SJSA1 (cell line): ENCODE measurements at regions not wholly inside any gene's neighbourhood (a gene's known extent, or its start where the extent isn't known, plus 50 kb on each side); places are given as distances from the start of the nearest gene placed in this dataset.

Experiments used
- DNase-seq, 2 experiments: peaks; one replicate each; pipeline ENCODE4 v3.0.0-alpha.2; 2015 to 2020; ENCODE audit warnings: low spot score in 2 of 2, low read depth in 1 of 2
- H3K27ac ChIP-seq: fragments of 250-450 bp; sonication (Bioruptor Pico); 2 replicates; pipeline ENCODE4 v1.5.1; 2020; ENCODE audit warnings: mild to moderate bottlenecking, moderate library complexity
- H3K27me3 ChIP-seq: fragments of 250-450 bp; sonication (Bioruptor Pico); replicated peaks from 2 replicates; pipeline ENCODE4 v1.5.1; 2020; ENCODE audit warnings: mild to moderate bottlenecking, moderate library complexity
- H3K36me3 ChIP-seq: fragments of 250-450 bp; sonication (Bioruptor Pico); 2 replicates; pipeline ENCODE4 v1.5.1; 2020; ENCODE audit warnings: mild to moderate bottlenecking
- H3K4me1 ChIP-seq: fragments of 250-450 bp; sonication (Bioruptor Pico); replicated peaks from 2 replicates; pipeline ENCODE4 v1.6.1; 2021; ENCODE audit warnings: mild to moderate bottlenecking
- H3K4me3 ChIP-seq: fragments of 250-450 bp; sonication (Bioruptor Pico); 2 replicates; pipeline ENCODE4 v1.5.1; 2020; ENCODE audit warnings: mild to moderate bottlenecking
- H3K9me3 ChIP-seq: fragments of 250-450 bp; sonication (Bioruptor Pico); replicated peaks from 2 replicates; pipeline ENCODE4 v1.5.1; 2020; ENCODE audit warnings: mild to moderate bottlenecking

GRCh38 chr3:5055357-5056110, 66.6 kb upstream of the ARL8B start:
- no peak for DNase-seq
- Histone ChIP-seq H3K9me3 (no peaks in the 10 kb centered on the region), H3K4me1 (peaks cover 4% of the 10 kb centered on the region), H3K36me3 (no peaks in the 10 kb centered on the region), H3K4me3 (no peak overlapping the region), H3K27me3 (no peaks in the 10 kb centered on the region), H3K27ac (no peak overlapping the region)

GRCh38 chr3:5056111-5056391, 66.0 kb upstream of the ARL8B start:
- no peaks in the 10 kb centered on the region for H3K9me3 ChIP-seq
- H3K27me3 ChIP-seq: no peaks in the 10 kb centered on the region
- H3K36me3 ChIP-seq: no peaks in the 10 kb centered on the region
- H3K27ac ChIP-seq: no peak overlapping the region
- H3K4me3 ChIP-seq: no peak overlapping the region
- no peak for DNase-seq
- H3K4me1 ChIP-seq: peaks cover 4% of the 10 kb centered on the region

- Histone ChIP-seq H3K4me1 (peaks cover 4% of the 10 kb centered on the region), H3K36me3 (no peaks in the 10 kb centered on the region), H3K4me3 (no peak overlapping the region), H3K27ac (no peak overlapping the region), H3K9me3 (no peaks in the 10 kb centered on the region), H3K27me3 (no peaks in the 10 kb centered on the region)
- no peak for DNase-seq
Observed at GRCh38 chr3:5057272-5057671, 64.8 kb upstream of the ARL8B start.

- no peaks in the 10 kb centered on the region for H3K36me3 ChIP-seq
- no peaks in the 10 kb centered on the region for H3K27me3 ChIP-seq
- DNase-seq: peak; percentile 56 to 70
- H3K27ac ChIP-seq: no peak overlapping the region
- no peak overlapping the region for H3K4me3 ChIP-seq
- no peaks in the 10 kb centered on the region for H3K9me3 ChIP-seq
- peaks cover 4% of the 10 kb centered on the region for H3K4me1 ChIP-seq
Observed at GRCh38 chr3:5057857-5058324, 64.2 kb upstream of the ARL8B start.

- H3K36me3 ChIP-seq: no peaks in the 10 kb centered on the region
- H3K9me3 ChIP-seq: no peaks in the 10 kb centered on the region
- no peak for DNase-seq
- H3K27me3 ChIP-seq: no peaks in the 10 kb centered on the region
- H3K27ac ChIP-seq: no peak overlapping the region
- H3K4me1 ChIP-seq: no peaks in the 10 kb centered on the region; the same call in 1 of the 2 replicates
- no peak overlapping the region for H3K4me3 ChIP-seq
Observed at GRCh38 chr3:5058471-5058951, 63.6 kb upstream of the ARL8B start.

- Histone ChIP-seq H3K4me3 (no peak overlapping the region), H3K4me1 (no peaks in the 10 kb centered on the region; the same call in 1 of the 2 replicates), H3K27me3 (no peaks in the 10 kb centered on the region), H3K27ac (no peak overlapping the region), H3K9me3 (no peaks in the 10 kb centered on the region), H3K36me3 (no peaks in the 10 kb centered on the region)
- no peak for DNase-seq
Observed at GRCh38 chr3:5059782-5060181, 62.3 kb upstream of the ARL8B start.

- DNase-seq: no peak
Observed at GRCh38 chr3:5061218-5061569, 60.9 kb upstream of the ARL8B start.

GRCh38 chr3:5063724-5064123, 58.4 kb upstream of the ARL8B start:
- no peak overlapping the region for H3K27ac ChIP-seq
- H3K4me1 ChIP-seq: no peaks in the 10 kb centered on the region; the same call in 1 of the 2 replicates
- H3K9me3 ChIP-seq: no peaks in the 10 kb centered on the region
- no peaks in the 10 kb centered on the region for H3K36me3 ChIP-seq
- H3K4me3 ChIP-seq: no peak overlapping the region
- no peak for DNase-seq
- no peaks in the 10 kb centered on the region for H3K27me3 ChIP-seq

More at GRCh38 chr3:5061218-5061569, 60.9 kb upstream of the ARL8B start:
- Histone ChIP-seq H3K4me3 (no peak overlapping the region), H3K27ac (no peak overlapping the region), H3K4me1 (no peaks in the 10 kb centered on the region; the same call in 1 of the 2 replicates), H3K9me3 (no peaks in the 10 kb centered on the region), H3K36me3 (no peaks in the 10 kb centered on the region), H3K27me3 (no peaks in the 10 kb centered on the region)

- no peaks in the 10 kb centered on the region for H3K36me3 ChIP-seq
- no peaks in the 10 kb centered on the region for H3K27me3 ChIP-seq
- DNase-seq: no peak
- no peaks in the 10 kb centered on the region for H3K9me3 ChIP-seq
- H3K4me3 ChIP-seq: no peak overlapping the region
- H3K27ac ChIP-seq: no peak overlapping the region
- no peaks in the 10 kb centered on the region for H3K4me1 ChIP-seq
Observed at GRCh38 chr3:5068531-5069050, 53.5 kb upstream of the ARL8B start.

- Histone ChIP-seq H3K4me3 (no peak overlapping the region), H3K36me3 (no peaks in the 10 kb centered on the region), H3K27ac (no peak overlapping the region)
Observed at GRCh38 chr3:5069627-5070026, 52.5 kb upstream of the ARL8B start.

GRCh38 chr3:5071061-5071460, 51.0 kb upstream of the ARL8B start:
- no peak overlapping the region for H3K27ac ChIP-seq
- no peaks in the 10 kb centered on the region for H3K9me3 ChIP-seq
- DNase-seq: no peak
- H3K4me1 ChIP-seq: no peaks in the 10 kb centered on the region
- H3K36me3 ChIP-seq: no peaks in the 10 kb centered on the region
- H3K27me3 ChIP-seq: no peaks in the 10 kb centered on the region
- no peak overlapping the region for H3K4me3 ChIP-seq

More at GRCh38 chr3:5069627-5070026, 52.5 kb upstream of the ARL8B start:
- H3K9me3 ChIP-seq: no peaks in the 10 kb centered on the region
- H3K4me1 ChIP-seq: no peaks in the 10 kb centered on the region
- DNase-seq: no peak
- H3K27me3 ChIP-seq: no peaks in the 10 kb centered on the region

- Histone ChIP-seq H3K4me3 (no peak overlapping the region), H3K4me1 (no peaks in the 10 kb centered on the region), H3K27ac (no peak overlapping the region), H3K36me3 (no peaks in the 10 kb centered on the region), H3K9me3 (no peaks in the 10 kb centered on the region), H3K27me3 (no peaks in the 10 kb centered on the region)
- DNase-seq: no peak
Observed at GRCh38 chr3:5072100-5072816, 49.8 kb upstream of the ARL8B start.
